ENCODE measurements at regions not wholly inside any gene's neighbourhood (a gene's known extent, or its start where the extent isn't known, plus 50 kb on each side); places are given as distances from the start of the nearest gene placed in this dataset.
"Not testable (repeated sequence)": the region's sequence is repeated elsewhere in the genome, so short reads cannot be mapped to it uniquely, and the experiment has no call there.

- in situ Hi-C loops (cut with HindIII; ENCODE audit: low sequenced_read_pairs): no loop called here
These were observed 102.9 kb downstream of the LRRN1 start for GRCh38 chr3:3902161-3902560.

- in situ Hi-C loops (cut with HindIII; ENCODE audit: low sequenced_read_pairs): no loop called here
These were observed 106.9 kb downstream of the LRRN1 start for GRCh38 chr3:3906171-3906570.

- in situ Hi-C loops (cut with HindIII; ENCODE audit: low sequenced_read_pairs): no loop called here
These were observed 107.8 kb downstream of the LRRN1 start for GRCh38 chr3:3907023-3907422.

- in situ Hi-C loops (cut with HindIII; ENCODE audit: low sequenced_read_pairs): no loop called here
These were observed 119.5 kb downstream of the LRRN1 start for GRCh38 chr3:3918763-3919162.

- in situ Hi-C loops (cut with HindIII; ENCODE audit: low sequenced_read_pairs): no loop called here
These were observed 120.1 kb downstream of the LRRN1 start for GRCh38 chr3:3919316-3919715.

GRCh38 chr3:3923619-3924018, 124.4 kb downstream of the LRRN1 start:
- in situ Hi-C loops (cut with HindIII; ENCODE audit: low sequenced_read_pairs): no loop called here

GRCh38 chr3:3927198-3927597, 128.0 kb downstream of the LRRN1 start:
- in situ Hi-C loops (cut with HindIII; ENCODE audit: low sequenced_read_pairs): no loop called here

- in situ Hi-C loops (cut with HindIII; ENCODE audit: low sequenced_read_pairs): no loop called here
These were observed 128.7 kb downstream of the LRRN1 start for GRCh38 chr3:3927965-3928364.

GRCh38 chr3:3941380-3941779, 142.1 kb downstream of the LRRN1 start:
- in situ Hi-C loops (cut with HindIII; ENCODE audit: low sequenced_read_pairs): not testable (repeated sequence)

- in situ Hi-C loops (cut with HindIII; ENCODE audit: low sequenced_read_pairs): no loop called here
These were observed 151.8 kb downstream of the LRRN1 start for GRCh38 chr3:3951071-3951470.

GRCh38 chr3:3951501-3951900, 152.3 kb downstream of the LRRN1 start:
- in situ Hi-C loops (cut with HindIII; ENCODE audit: low sequenced_read_pairs): no loop called here

GRCh38 chr3:3962867-3963266, 163.6 kb downstream of the LRRN1 start:
- in situ Hi-C loops (cut with HindIII; ENCODE audit: low sequenced_read_pairs): not testable (repeated sequence)

- in situ Hi-C loops (cut with HindIII; ENCODE audit: low sequenced_read_pairs): no loop called here
These were observed 184.8 kb downstream of the LRRN1 start for GRCh38 chr3:3984053-3984452.

- in situ Hi-C loops (cut with HindIII; ENCODE audit: low sequenced_read_pairs): no loop called here
These were observed 192.4 kb downstream of the LRRN1 start for GRCh38 chr3:3991598-3991997.

- in situ Hi-C loops (cut with HindIII; ENCODE audit: low sequenced_read_pairs): no loop called here
These were observed 193.2 kb downstream of the LRRN1 start for GRCh38 chr3:3992312-3992874.

GRCh38 chr3:3998140-3998922, 199.1 kb downstream of the LRRN1 start:
- in situ Hi-C loops (cut with HindIII; ENCODE audit: low sequenced_read_pairs): no loop called here

GRCh38 chr3:3999340-3999739, 200.1 kb downstream of the LRRN1 start:
- in situ Hi-C loops (cut with HindIII; ENCODE audit: low sequenced_read_pairs): not testable (repeated sequence)

- in situ Hi-C loops (cut with HindIII; ENCODE audit: low sequenced_read_pairs): no loop called here
These were observed 202.7 kb downstream of the LRRN1 start for GRCh38 chr3:4001976-4002375.

- in situ Hi-C loops (cut with HindIII; ENCODE audit: low sequenced_read_pairs): no loop called here
These were observed 207.1 kb downstream of the LRRN1 start for GRCh38 chr3:4006288-4006687.

GRCh38 chr3:4008205-4008604, 209.0 kb downstream of the LRRN1 start:
- in situ Hi-C loops (cut with HindIII; ENCODE audit: low sequenced_read_pairs): no loop called here

GRCh38 chr3:4011166-4011565, 211.9 kb downstream of the LRRN1 start:
- in situ Hi-C loops (cut with HindIII; ENCODE audit: low sequenced_read_pairs): no loop called here

- in situ Hi-C loops (cut with HindIII; ENCODE audit: low sequenced_read_pairs): no loop called here
These were observed 216.2 kb downstream of the LRRN1 start for GRCh38 chr3:4015426-4015825.

GRCh38 chr3:4019501-4019900, 220.3 kb downstream of the LRRN1 start:
- in situ Hi-C loops (cut with HindIII; ENCODE audit: low sequenced_read_pairs): no loop called here
